ENCODE measurements at regions not wholly inside any gene's neighbourhood (a gene's known extent, or its start where the extent isn't known, plus 50 kb on each side); places are given as distances from the start of the nearest gene placed in this dataset.

GRCh38 chr3:66121318-66121717, 82.6 kb upstream of the MAGI1 start:
- Histone ChIP-seq H3K9me3 (ENCODE audit: control insufficient read depth, low read length) (no peaks in the 10 kb centered on the region), H3K4me3 (ENCODE audit: low read length) (no peak overlapping the region), H3K27ac (ENCODE audit: low read depth, low read length) (no peak overlapping the region), H3K4me1 (ENCODE audit: control insufficient read depth, insufficient read depth, low read length) (peaks cover 9% of the 10 kb centered on the region), H3K27me3 (ENCODE audit: control insufficient read depth, insufficient read depth, low read length, poor library complexity, severe bottlenecking) (no peaks in the 10 kb centered on the region), H3K36me3 (ENCODE audit: control insufficient read depth, insufficient read depth, low read length) (no peaks in the 10 kb centered on the region), H3K9ac (ENCODE audit: extremely low read depth, low read length, poor library complexity, severe bottlenecking) (no peak overlapping the region)
- no peak overlapping the region for H3K4me3 Mint-ChIP-seq
- no peaks in the 10 kb centered on the region for H3K36me3 Mint-ChIP-seq (ENCODE audit: low read depth)
- H3K27me3 Mint-ChIP-seq (ENCODE audit: insufficient read depth) = peaks cover 3% of the 10 kb centered on the region
- TF ChIP-seq, protein P1, sequence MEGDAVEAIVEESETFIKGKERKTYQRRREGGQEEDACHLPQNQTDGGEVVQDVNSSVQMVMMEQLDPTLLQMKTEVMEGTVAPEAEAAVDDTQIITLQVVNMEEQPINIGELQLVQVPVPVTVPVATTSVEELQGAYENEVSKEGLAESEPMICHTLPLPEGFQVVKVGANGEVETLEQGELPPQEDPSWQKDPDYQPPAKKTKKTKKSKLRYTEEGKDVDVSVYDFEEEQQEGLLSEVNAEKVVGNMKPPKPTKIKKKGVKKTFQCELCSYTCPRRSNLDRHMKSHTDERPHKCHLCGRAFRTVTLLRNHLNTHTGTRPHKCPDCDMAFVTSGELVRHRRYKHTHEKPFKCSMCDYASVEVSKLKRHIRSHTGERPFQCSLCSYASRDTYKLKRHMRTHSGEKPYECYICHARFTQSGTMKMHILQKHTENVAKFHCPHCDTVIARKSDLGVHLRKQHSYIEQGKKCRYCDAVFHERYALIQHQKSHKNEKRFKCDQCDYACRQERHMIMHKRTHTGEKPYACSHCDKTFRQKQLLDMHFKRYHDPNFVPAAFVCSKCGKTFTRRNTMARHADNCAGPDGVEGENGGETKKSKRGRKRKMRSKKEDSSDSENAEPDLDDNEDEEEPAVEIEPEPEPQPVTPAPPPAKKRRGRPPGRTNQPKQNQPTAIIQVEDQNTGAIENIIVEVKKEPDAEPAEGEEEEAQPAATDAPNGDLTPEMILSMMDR (conservative IDR thresholded peaks at IDR 0.05) = no peak
- no peaks in the 10 kb centered on the region for H3K9me3 Mint-ChIP-seq
- peaks cover 5% of the 10 kb centered on the region for H3K4me1 Mint-ChIP-seq
- H3K27ac Mint-ChIP-seq = no peak overlapping the region
- DNase-seq = no peak
- 75 to 87% methylated on average over 2 to 6 of the region's 6 CpGs for WGBS, 2 experiments (ENCODE audit: insufficient coverage in 1 of 2, insufficient read length in 1 of 2)

- Histone ChIP-seq H3K4me3 (ENCODE audit: low read length) (no peak overlapping the region), H3K9ac (ENCODE audit: extremely low read depth, low read length, poor library complexity, severe bottlenecking) (no peak overlapping the region), H3K36me3 (ENCODE audit: control insufficient read depth, insufficient read depth, low read length) (no peaks in the 10 kb centered on the region), H3K27me3 (ENCODE audit: control insufficient read depth, insufficient read depth, low read length, poor library complexity, severe bottlenecking) (no peaks in the 10 kb centered on the region), H3K4me1 (ENCODE audit: control insufficient read depth, insufficient read depth, low read length) (peaks cover 10% of the 10 kb centered on the region), H3K27ac (ENCODE audit: low read depth, low read length) (no peak overlapping the region), H3K9me3 (ENCODE audit: control insufficient read depth, low read length) (no peaks in the 10 kb centered on the region)
- Mint-ChIP-seq H3K4me3 (no peak overlapping the region), H3K36me3 (ENCODE audit: low read depth) (no peaks in the 10 kb centered on the region), H3K27me3 (ENCODE audit: insufficient read depth) (peaks cover 4% of the 10 kb centered on the region), H3K27ac (peak overlapping the region; percentile 42), H3K4me1 (peaks cover 10% of the 10 kb centered on the region), H3K9me3 (no peaks in the 10 kb centered on the region)
- WGBS, 2 experiments (ENCODE audit: insufficient coverage in 1 of 2, insufficient read length in 1 of 2) = 69 to 81% methylated on average over 3 to 6 of the region's 6 CpGs
- TF ChIP-seq, protein P1 (conservative IDR thresholded peaks at IDR 0.05) = no peak
- peak; percentile 83 for DNase-seq
Observed at GRCh38 chr3:66115858-66116654, 77.3 kb upstream of the MAGI1 start.

DNA sequence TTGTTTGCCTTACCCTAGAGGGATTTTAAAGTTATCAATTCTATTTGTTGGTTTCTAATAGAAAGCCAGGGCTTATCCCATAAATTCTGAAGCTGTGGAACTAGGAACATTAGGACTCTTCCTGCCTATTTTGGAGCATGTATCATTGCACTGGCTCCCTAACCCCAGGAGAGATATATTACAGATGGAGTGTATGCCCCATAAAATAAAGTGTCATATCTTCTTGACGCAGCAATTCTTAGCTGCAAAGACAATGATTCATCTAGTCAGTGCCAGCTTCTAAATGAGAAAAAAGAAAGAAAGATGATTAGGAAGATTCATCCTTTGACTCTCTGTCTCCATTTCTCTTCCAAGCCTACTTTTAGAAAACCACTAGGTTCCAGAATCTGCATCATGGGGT, 74.8 kb upstream of the MAGI1 start:
- no peak overlapping the region for H3K27ac Mint-ChIP-seq
- Histone ChIP-seq H3K4me1 (ENCODE audit: control insufficient read depth, insufficient read depth, low read length) (peaks cover 6% of the 10 kb centered on the region), H3K9me3 (ENCODE audit: control insufficient read depth, low read length) (no peaks in the 10 kb centered on the region), H3K36me3 (ENCODE audit: control insufficient read depth, insufficient read depth, low read length) (no peaks in the 10 kb centered on the region), H3K4me3 (ENCODE audit: low read length) (no peak overlapping the region), H3K9ac (ENCODE audit: extremely low read depth, low read length, poor library complexity, severe bottlenecking) (no peak overlapping the region), H3K27ac (ENCODE audit: low read depth, low read length) (no peak overlapping the region), H3K27me3 (ENCODE audit: control insufficient read depth, insufficient read depth, low read length, poor library complexity, severe bottlenecking) (no peaks in the 10 kb centered on the region)
- no peaks in the 10 kb centered on the region for H3K36me3 Mint-ChIP-seq (ENCODE audit: low read depth)
- H3K9me3 Mint-ChIP-seq = no peaks in the 10 kb centered on the region
- WGBS, 2 experiments (ENCODE audit: insufficient coverage in 1 of 2, insufficient read length in 1 of 2) = 93% methylated on average over 1 of the region's 1 CpG; no CpG with 5 or more reads in 1 of the 2 experiments
- TF ChIP-seq, protein P1 (conservative IDR thresholded peaks at IDR 0.05) = no peak
- H3K4me1 Mint-ChIP-seq = peaks cover 10% of the 10 kb centered on the region
- H3K4me3 Mint-ChIP-seq = no peak overlapping the region
- peaks cover 4% of the 10 kb centered on the region for H3K27me3 Mint-ChIP-seq (ENCODE audit: insufficient read depth)
- DNase-seq = no peak
